Astrocyte (in vitro differentiated cells and primary cell): ENCODE measurements at regions not wholly inside any gene's neighbourhood (a gene's known extent, or its start where the extent isn't known, plus 50 kb on each side); places are given as distances from the start of the nearest gene placed in this dataset.
A peak's percentile ranks its signal among the peaks of the same experiment; 100 is the strongest.

Experiments
- DNase-seq: peaks from one replicate; pipeline ENCODE4 v3.0.0-alpha.2; 2010; ENCODE audit warnings: low read depth
- FAIRE-seq: peaks from 2 replicates; lab custom pipeline; 2011; peaks lifted over from hg19 to GRCh38; lab: Jason Lieb, UNC
- H2AFZ ChIP-seq: 2 replicates; pipeline ENCODE4 v1.6.0; 2012; ENCODE audit warnings: low read depth, low read length, inconsistent platforms
- H3K27ac ChIP-seq: 2 replicates; pipeline ENCODE4 v1.5.1; 2011; ENCODE audit warnings: low read depth, low read length, inconsistent platforms
- H3K27me3 ChIP-seq: 2 replicates; pipeline ENCODE4 v1.6.0; 2011; ENCODE audit warnings: low read length, inconsistent platforms; ENCODE audit not compliant: insufficient read depth
- H3K36me3 ChIP-seq: 2 replicates; pipeline ENCODE4 v1.5.1; 2011; ENCODE audit warnings: low read length, inconsistent platforms; ENCODE audit not compliant: insufficient read depth
- H3K4me1 ChIP-seq: 2 replicates; pipeline ENCODE4 v1.5.1; 2011; ENCODE audit warnings: low read length, inconsistent platforms; ENCODE audit not compliant: insufficient read depth
- H3K4me2 ChIP-seq: 2 replicates; pipeline ENCODE4 v1.6.0; 2012; ENCODE audit warnings: low read length, inconsistent platforms
- H3K4me3 ChIP-seq: 2 replicates; pipeline ENCODE4 v1.5.1; 2011; ENCODE audit warnings: low read depth, mild to moderate bottlenecking, low read length, inconsistent platforms; ENCODE audit not compliant: insufficient read depth
- H3K79me2 ChIP-seq: 2 replicates; pipeline ENCODE4 v1.6.0; 2012; ENCODE audit warnings: mild to moderate bottlenecking, low read length, inconsistent platforms; ENCODE audit not compliant: insufficient read depth
- H3K9ac ChIP-seq: 2 replicates; pipeline ENCODE4 v1.6.0; 2012; ENCODE audit warnings: mild to moderate bottlenecking, low read length, inconsistent platforms
- H3K9me3 ChIP-seq: 2 replicates; pipeline ENCODE4 v1.5.1; 2012; ENCODE audit warnings: low read depth, mild to moderate bottlenecking, low read length, inconsistent platforms; ENCODE audit not compliant: insufficient read depth
- H4K20me1 ChIP-seq: 2 replicates; pipeline ENCODE4 v1.6.0; 2012; ENCODE audit warnings: low read length, inconsistent platforms; ENCODE audit not compliant: insufficient read depth
- H3K27ac Mint-ChIP-seq: one replicate; pipeline ENCODE4 v1.8.0; 2021; ENCODE audit warnings: mild to moderate bottlenecking, mixed read lengths; ENCODE audit not compliant: unreplicated experiment
- H3K27me3 Mint-ChIP-seq: one replicate; pipeline ENCODE4 v1.8.0; 2021; ENCODE audit warnings: low read depth, mixed read lengths; ENCODE audit not compliant: unreplicated experiment
- H3K36me3 Mint-ChIP-seq: one replicate; pipeline ENCODE4 v1.8.0; 2021; ENCODE audit warnings: low read depth, mixed read lengths; ENCODE audit not compliant: unreplicated experiment
- H3K4me1 Mint-ChIP-seq: one replicate; pipeline ENCODE4 v1.8.0; 2021; ENCODE audit warnings: low read depth, mixed read lengths; ENCODE audit not compliant: unreplicated experiment
- H3K4me3 Mint-ChIP-seq: one replicate; pipeline ENCODE4 v1.8.0; 2021; ENCODE audit warnings: mild to moderate bottlenecking, moderate library complexity, mixed read lengths; ENCODE audit not compliant: unreplicated experiment
- H3K9me3 Mint-ChIP-seq: one replicate; pipeline ENCODE4 v1.8.0; 2021; ENCODE audit warnings: mild to moderate bottlenecking, mixed read lengths; ENCODE audit not compliant: unreplicated experiment
- CTCF ChIP-seq: IDR thresholded peaks from 2 replicates; pipeline ENCODE4 v1.5.1; 2011; ENCODE audit warnings: low read depth, mild to moderate bottlenecking, inconsistent platforms, low read length, moderate library complexity; ENCODE audit not compliant: insufficient read depth
- EZH2 ChIP-seq: IDR thresholded peaks from 2 replicates; pipeline ENCODE4 v1.6.1; 2012; ENCODE audit warnings: mild to moderate bottlenecking, low read length, inconsistent platforms; ENCODE audit not compliant: insufficient read depth

- no peaks in the 10 kb centered on the region for H4K20me1 ChIP-seq
- Mint-ChIP-seq H3K36me3 (no peaks in the 10 kb centered on the region), H3K4me3 (no peak overlapping the region), H3K27me3 (no peaks in the 10 kb centered on the region), H3K4me1 (peaks cover 9% of the 10 kb centered on the region), H3K27ac (no peak overlapping the region), H3K9me3 (no peaks in the 10 kb centered on the region)
- FAIRE-seq (no peak), DNase-seq (peak; percentile 56)
- no peaks in the 10 kb centered on the region for H3K9me3 ChIP-seq
- no peaks in the 10 kb centered on the region for H3K36me3 ChIP-seq
- H2AFZ ChIP-seq, result no peak overlapping the region
- H3K4me1 ChIP-seq, result peaks cover 3% of the 10 kb centered on the region
- no peak for TF ChIP-seq EZH2
- TF ChIP-seq CTCF, result no peak
- no peak overlapping the region for H3K4me2 ChIP-seq
- H3K79me2 ChIP-seq, result no peaks in the 10 kb centered on the region
- no peak overlapping the region for H3K9ac ChIP-seq
- H3K27ac ChIP-seq, result no peak overlapping the region
- no peaks in the 10 kb centered on the region for H3K27me3 ChIP-seq
- no peak overlapping the region for H3K4me3 ChIP-seq
Measured at GRCh38 chrX:19177721-19178120, 55.5 kb upstream of the ADGRG2 start.

- H3K4me3 Mint-ChIP-seq, result no peak overlapping the region
- Histone ChIP-seq H3K27me3 (no peaks in the 10 kb centered on the region), H3K9me3 (no peaks in the 10 kb centered on the region), H3K9ac (no peak overlapping the region), H3K4me2 (no peak overlapping the region), H3K4me1 (peaks cover 3% of the 10 kb centered on the region), H3K79me2 (no peaks in the 10 kb centered on the region), H3K4me3 (no peak overlapping the region), H3K36me3 (no peaks in the 10 kb centered on the region), H2AFZ (no peak overlapping the region), H4K20me1 (no peaks in the 10 kb centered on the region), H3K27ac (no peak overlapping the region)
- H3K4me1 Mint-ChIP-seq, result peaks cover 9% of the 10 kb centered on the region
- TF ChIP-seq CTCF (no peak), EZH2 (no peak)
- no peak overlapping the region for H3K27ac Mint-ChIP-seq
- FAIRE-seq, result no peak
- H3K36me3 Mint-ChIP-seq, result no peaks in the 10 kb centered on the region
- no peaks in the 10 kb centered on the region for H3K27me3 Mint-ChIP-seq
- H3K9me3 Mint-ChIP-seq, result no peaks in the 10 kb centered on the region
- no peak for DNase-seq
Measured at GRCh38 chrX:19178402-19178801, 56.1 kb upstream of the ADGRG2 start.

- H3K27me3 Mint-ChIP-seq, result no peaks in the 10 kb centered on the region
- H3K4me1 Mint-ChIP-seq, result peaks cover 9% of the 10 kb centered on the region
- H3K9ac ChIP-seq, result no peak overlapping the region
- no peak overlapping the region for H3K27ac Mint-ChIP-seq
- no peaks in the 10 kb centered on the region for H3K79me2 ChIP-seq
- no peaks in the 10 kb centered on the region for H3K36me3 ChIP-seq
- no peaks in the 10 kb centered on the region for H3K9me3 Mint-ChIP-seq
- FAIRE-seq (no peak), DNase-seq (no peak)
- no peak for TF ChIP-seq CTCF
- TF ChIP-seq EZH2, result no peak
- no peaks in the 10 kb centered on the region for H4K20me1 ChIP-seq
- peaks cover 3% of the 10 kb centered on the region for H3K4me1 ChIP-seq
- no peaks in the 10 kb centered on the region for H3K36me3 Mint-ChIP-seq
- H3K4me2 ChIP-seq, result no peak overlapping the region
- no peak overlapping the region for H3K4me3 ChIP-seq
- no peak overlapping the region for H2AFZ ChIP-seq
- H3K27ac ChIP-seq, result no peak overlapping the region
- H3K4me3 Mint-ChIP-seq, result no peak overlapping the region
- no peaks in the 10 kb centered on the region for H3K9me3 ChIP-seq
- H3K27me3 ChIP-seq, result no peaks in the 10 kb centered on the region
Measured at GRCh38 chrX:19179389-19179788, 57.1 kb upstream of the ADGRG2 start.
